IMR-90 (cell line): ENCODE measurements at regions not wholly inside any gene's neighbourhood (a gene's known extent, or its start where the extent isn't known, plus 50 kb on each side); places are given as distances from the start of the nearest gene placed in this dataset.

Experiments used
- ATAC-seq: fragments of 200-7000 bp; cut with Tn5 transposase; 2 replicates; pipeline ENCODE4 v1.9.1; 2020; ENCODE audit warnings: low read depth, mild to moderate bottlenecking, moderate library complexity
- BruUV-seq: library from RNA; stranded (reverse); fragments of 400-500 nt; replicated peaks from 2 replicates; lab custom pipeline; 2021; lab: Mats Ljungman, UMichigan
- CTCF ChIA-PET: fragments of 300-600 bp; formaldehyde crosslinking; extraction: SDS; loops from one replicate; lab custom pipeline; 2021; ENCODE audit warnings: antibody characterized with exemption; lab: Yijun Ruan, JAX
- POLR2A ChIA-PET: fragments of 300-600 bp; sonication (Branson Sonifier 250); formaldehyde crosslinking; loops from one replicate; lab custom pipeline; 2022; ENCODE audit warnings: antibody characterized with exemption; ENCODE audit not compliant: unreplicated experiment; lab: Charles Lee
- DNase-seq: peaks from one replicate; pipeline ENCODE4 v3.0.0; 2013
- H2AFZ ChIP-seq: replicated peaks from 2 replicates; pipeline ENCODE3; 2013; ENCODE audit warnings: low read length, mild to moderate bottlenecking; ENCODE audit not compliant: poor library complexity
- H2AK5ac ChIP-seq: 2 replicates; pipeline ENCODE4 v1.6.1; 2013; ENCODE audit warnings: low read depth, low read length, inconsistent platforms
- H2AK9ac ChIP-seq: replicated peaks from 2 replicates; pipeline ENCODE3; 2013; ENCODE audit warnings: mild to moderate bottlenecking, low read depth, low read length, moderate library complexity; ENCODE audit not compliant: poor library complexity
- H2BK120ac ChIP-seq: 2 replicates; pipeline ENCODE4 v1.6.1; 2013; ENCODE audit warnings: low read depth, low read length, inconsistent platforms
- H2BK15ac ChIP-seq: 3 replicates; pipeline ENCODE4 v1.6.1; 2013; ENCODE audit warnings: low read depth, low read length, inconsistent platforms
- H2BK20ac ChIP-seq: 2 replicates; pipeline ENCODE4 v1.6.1; 2013; ENCODE audit warnings: low read depth, mild to moderate bottlenecking, inconsistent platforms, low read length, moderate library complexity
- H2BK5ac ChIP-seq: 2 replicates; pipeline ENCODE4 v1.6.1; 2013; ENCODE audit warnings: mild to moderate bottlenecking, low read depth, low read length, inconsistent platforms; ENCODE audit not compliant: poor library complexity, severe bottlenecking
- H3K14ac ChIP-seq: replicated peaks from 2 replicates; pipeline ENCODE4 v1.6.1; 2013; ENCODE audit warnings: low read depth, low read length, inconsistent platforms
- H3K18ac ChIP-seq: 2 replicates; pipeline ENCODE4 v1.6.1; 2013; ENCODE audit warnings: low read depth, low read length, control low read depth
- H3K23ac ChIP-seq: 2 replicates; pipeline ENCODE4 v1.6.1; 2013; ENCODE audit warnings: low read depth, low read length, inconsistent platforms
- H3K27ac ChIP-seq: 2 replicates; pipeline ENCODE4 v1.5.1; 2013; ENCODE audit warnings: mild to moderate bottlenecking, control low read depth, low read length; ENCODE audit not compliant: insufficient read depth
- H3K27me3 ChIP-seq: 2 replicates; pipeline ENCODE4 v1.6.1; 2013; ENCODE audit warnings: low read length; ENCODE audit not compliant: control insufficient read depth, insufficient read depth
- H3K36me3 ChIP-seq: 2 replicates; pipeline ENCODE4 v1.6.1; 2013; ENCODE audit warnings: low read length, mixed read lengths; ENCODE audit not compliant: control insufficient read depth, insufficient read depth
- H3K4ac ChIP-seq: 2 replicates; pipeline ENCODE4 v1.6.1; 2013; ENCODE audit warnings: low read depth, low read length, inconsistent platforms
- H3K4me1 ChIP-seq: 2 replicates; pipeline ENCODE4 v1.6.1; 2013; ENCODE audit warnings: low read length, mixed read lengths; ENCODE audit not compliant: control insufficient read depth, insufficient read depth
- H3K4me2 ChIP-seq: 2 replicates; pipeline ENCODE4 v1.6.1; 2013; ENCODE audit warnings: low read depth, mild to moderate bottlenecking, control low read depth, low read length, moderate library complexity
- H3K4me3 ChIP-seq: 2 replicates; pipeline ENCODE4 v1.5.1; 2013; ENCODE audit warnings: low read depth, mild to moderate bottlenecking, control low read depth, low read length, moderate library complexity; ENCODE audit not compliant: insufficient read depth
- H3K56ac ChIP-seq: 2 replicates; pipeline ENCODE4 v1.6.1; 2013; ENCODE audit warnings: low read length, inconsistent platforms; ENCODE audit not compliant: insufficient read depth; ENCODE audit errors: extremely low read depth
- H3K79me1 ChIP-seq, 2 experiments: 2 replicates each; pipeline ENCODE4 v1.6.1; 2013; ENCODE audit warnings: low read length in 2 of 2, inconsistent platforms in 1 of 2, low read depth in 1 of 2
- H3K9ac ChIP-seq: 2 replicates; pipeline ENCODE4 v1.6.1; 2013; ENCODE audit warnings: low read depth, low read length, control low read depth
- H3K9me1 ChIP-seq: 2 replicates; pipeline ENCODE4 v1.6.1; 2013; ENCODE audit warnings: low read length, inconsistent platforms; ENCODE audit not compliant: insufficient read depth
- H3K9me3 ChIP-seq: 2 replicates; pipeline ENCODE4 v1.6.1; 2013; ENCODE audit warnings: low read length; ENCODE audit not compliant: control insufficient read depth, insufficient read depth
- H4K20me1 ChIP-seq: 2 replicates; pipeline ENCODE4 v1.6.1; 2013; ENCODE audit warnings: low read length, inconsistent platforms; ENCODE audit not compliant: insufficient read depth
- H4K5ac ChIP-seq: 2 replicates; pipeline ENCODE4 v1.6.1; 2013; ENCODE audit warnings: mild to moderate bottlenecking, low read depth, low read length, control low read depth
- H4K8ac ChIP-seq, 2 experiments: 2 replicates each; pipeline ENCODE4 v1.6.1; 2013; ENCODE audit warnings: low read depth in 2 of 2, low read length in 2 of 2, control low read depth in 1 of 2, inconsistent platforms in 1 of 2
- H4K91ac ChIP-seq: 2 replicates; pipeline ENCODE4 v1.6.1; 2013; ENCODE audit warnings: low read depth, low read length, inconsistent platforms; ENCODE audit not compliant: insufficient read depth
- NFE2L2 ChIP-seq: fragments of 150-350 bp; IDR thresholded peaks from 2 replicates; pipeline ENCODE4 v1.6.1; 2016; ENCODE audit warnings: low read depth, mild to moderate bottlenecking, low read length
- WGBS, 2 experiments: methylation state at CpG; one replicate each; pipeline versions ENCODE4 v1.1.5 to v1.1.7; 2013; ENCODE audit warnings: missing lambda C conversion rate in 2 of 2; ENCODE audit not compliant: insufficient read length in 1 of 2; ENCODE audit errors: extremely low coverage in 2 of 2; 5-methylcytosine and 5-hydroxymethylcytosine counted together
- dilution Hi-C: fragments of 300-500 bp; cut with HindIII; formaldehyde crosslinking; loops from one replicate; pipeline ENCODE4 v1.14.3; 2018; ENCODE audit warnings: low sequenced_read_pairs; ENCODE audit not compliant: unreplicated experiment
- in situ Hi-C: fragments of 300-500 bp; cut with MboI; formaldehyde crosslinking; loops from 3 replicates; pipeline ENCODE4 v1.14.3; 2019; ENCODE audit warnings: low sequenced_read_pairs, inconsistent platforms, mixed read lengths
- intact Hi-C: fragments of 100-400 bp; cut with micrococcal nuclease; formaldehyde crosslinking; loops from 2 replicates; pipeline ENCODE4 v1.10.0; 2022
- TF ChIP-seq, protein P1 (sequence below): fragments of 150-350 bp; IDR thresholded peaks from 2 replicates; pipeline ENCODE4 v1.6.1; 2016; ENCODE audit warnings: low read depth, mild to moderate bottlenecking, low read length, moderate library complexity, borderline replicate concordance

DNA sequence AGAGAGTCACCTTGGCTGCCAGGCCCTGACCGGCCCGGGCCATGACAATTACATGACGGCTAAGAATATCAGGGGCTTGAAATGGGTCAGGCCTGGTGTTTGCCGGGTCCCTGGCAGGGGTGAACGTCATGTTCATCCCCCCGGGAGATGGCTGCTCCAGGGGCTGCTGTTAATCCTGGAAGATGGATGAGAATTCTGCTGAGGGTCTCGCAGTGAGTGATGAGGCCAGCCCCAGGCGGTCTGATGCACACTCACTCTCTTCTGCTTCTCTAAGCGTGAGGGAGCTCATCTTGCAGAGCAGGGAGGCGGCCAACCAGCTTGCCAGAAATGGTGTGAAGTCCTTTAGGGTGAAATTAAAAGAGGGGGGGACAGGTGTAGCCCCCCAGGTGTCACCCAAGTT is 101.3 kb upstream of the ANO1 start:
- peaks cover 3% of the 10 kb centered on the region; the same call in 1 of the 2 replicates for H3K9me1 ChIP-seq
- in situ Hi-C loops: no loop called here
- no peak overlapping the region for H3K4ac ChIP-seq
- ATAC-seq (no peak), DNase-seq (no peak)
- no peak overlapping the region for H3K4me3 ChIP-seq
- ChIA-PET POLR2A (no interaction called here), CTCF (no interaction called here)
- no peak overlapping the region for H2BK120ac ChIP-seq
- no peaks in the 10 kb centered on the region for H3K36me3 ChIP-seq
- no peaks in the 10 kb centered on the region for H3K27me3 ChIP-seq
- no peak overlapping the region for H3K18ac ChIP-seq
- H4K8ac ChIP-seq: no peak overlapping the region
- no peak overlapping the region for H3K27ac ChIP-seq
- TF ChIP-seq NFE2L2: no peak
- TF ChIP-seq, protein P1, sequence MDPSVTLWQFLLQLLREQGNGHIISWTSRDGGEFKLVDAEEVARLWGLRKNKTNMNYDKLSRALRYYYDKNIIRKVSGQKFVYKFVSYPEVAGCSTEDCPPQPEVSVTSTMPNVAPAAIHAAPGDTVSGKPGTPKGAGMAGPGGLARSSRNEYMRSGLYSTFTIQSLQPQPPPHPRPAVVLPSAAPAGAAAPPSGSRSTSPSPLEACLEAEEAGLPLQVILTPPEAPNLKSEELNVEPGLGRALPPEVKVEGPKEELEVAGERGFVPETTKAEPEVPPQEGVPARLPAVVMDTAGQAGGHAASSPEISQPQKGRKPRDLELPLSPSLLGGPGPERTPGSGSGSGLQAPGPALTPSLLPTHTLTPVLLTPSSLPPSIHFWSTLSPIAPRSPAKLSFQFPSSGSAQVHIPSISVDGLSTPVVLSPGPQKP: no peak
- H4K20me1 ChIP-seq: no peaks in the 10 kb centered on the region
- H3K56ac ChIP-seq: no peak overlapping the region
- H3K9ac ChIP-seq: no peak overlapping the region
- no peak overlapping the region for H2AK9ac ChIP-seq
- no peak overlapping the region for H3K23ac ChIP-seq
- dilution Hi-C loops: no loop called here
- H2BK15ac ChIP-seq: no peak overlapping the region
- WGBS, 2 experiments: 90% methylated on average over 4 of the region's 10 CpGs; no CpG with 5 or more reads in 1 of the 2 experiments
- H2BK20ac ChIP-seq: no peak overlapping the region
- no peak overlapping the region for H2AFZ ChIP-seq
- H2AK5ac ChIP-seq: no peak overlapping the region
- no peaks in the 10 kb centered on the region for H3K79me1 ChIP-seq
- H3K4me2 ChIP-seq: no peak overlapping the region
- H3K4me1 ChIP-seq: no peaks in the 10 kb centered on the region
- H3K9me3 ChIP-seq: no peaks in the 10 kb centered on the region
- no peak overlapping the region for H3K14ac ChIP-seq
- no peak overlapping the region for H2BK5ac ChIP-seq
- H4K91ac ChIP-seq: no peak overlapping the region
- intact Hi-C loops: no loop called here
- H4K5ac ChIP-seq: no peak overlapping the region
- BruUV-seq: no TSS peak
